ENCODE measurements at regions not wholly inside any gene's neighbourhood (a gene's known extent, or its start where the extent isn't known, plus 50 kb on each side); places are given as distances from the start of the nearest gene placed in this dataset.
A peak's percentile ranks its signal among the peaks of the same experiment; 100 is the strongest.

- peak; percentile 52 for DNase-seq (ENCODE audit: low read depth)
- no peak for TF ChIP-seq CTCF (conservative IDR thresholded peaks at IDR 0.05; ENCODE audit: low read length)
- H3K4me3 ChIP-seq (ENCODE audit: low read length) = no peak overlapping the region
Observed at GRCh38 chr2:180443888-180444287, 436.8 kb upstream of the CWC22 start.

- TF ChIP-seq CTCF (conservative IDR thresholded peaks at IDR 0.05; ENCODE audit: low read length) = no peak
- no peak overlapping the region for H3K4me3 ChIP-seq (ENCODE audit: low read length)
- DNase-seq (ENCODE audit: low read depth) = no peak
Observed at GRCh38 chr2:180442860-180443644, 436.0 kb upstream of the CWC22 start.

DNA sequence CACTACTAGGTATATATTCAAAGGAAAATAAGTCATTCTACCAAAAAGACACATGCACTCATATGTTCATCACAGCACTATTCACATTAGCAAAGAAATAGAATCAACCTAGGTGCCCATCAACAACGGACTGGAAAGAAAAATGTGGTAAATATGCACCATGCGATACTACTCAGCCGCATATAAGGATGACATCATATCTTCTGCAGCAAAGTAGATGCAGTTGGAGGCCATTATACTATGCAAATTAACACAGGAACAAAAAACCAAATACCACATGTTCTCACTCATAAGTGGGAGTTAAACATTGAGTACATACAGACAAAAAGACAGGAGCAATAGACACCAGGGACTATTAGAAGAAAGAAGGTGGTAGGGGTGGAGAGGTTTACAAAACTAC is 412.1 kb upstream of the CWC22 start:
- H3K4me3 ChIP-seq (ENCODE audit: low read length) = no peak overlapping the region
- DNase-seq (ENCODE audit: low read depth) = no peak
- TF ChIP-seq CTCF (conservative IDR thresholded peaks at IDR 0.05; ENCODE audit: low read length) = no peak

DNA sequence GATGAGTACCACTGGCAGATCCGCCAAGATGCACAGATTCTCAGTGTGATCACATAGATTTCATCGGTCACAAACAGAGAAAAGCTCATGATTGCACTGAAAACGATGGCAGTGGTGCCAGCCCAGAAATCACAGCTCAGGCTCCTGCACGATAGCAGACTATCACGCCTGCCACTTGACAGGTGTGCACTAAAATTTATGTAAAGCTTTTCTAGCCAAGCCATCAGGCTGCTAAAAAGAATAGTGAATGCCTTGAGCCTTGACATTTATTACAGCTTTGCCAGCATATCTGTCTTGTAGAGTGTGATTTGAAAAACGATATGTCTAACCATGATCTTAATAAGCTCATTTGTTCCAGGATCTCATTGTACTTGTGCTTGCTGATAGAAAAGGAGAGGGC is 409.5 kb upstream of the CWC22 start:
- TF ChIP-seq CTCF (conservative IDR thresholded peaks at IDR 0.05; ENCODE audit: low read length) = no peak
- H3K4me3 ChIP-seq (ENCODE audit: low read length) = no peak overlapping the region
- no peak for DNase-seq (ENCODE audit: low read depth)

DNA sequence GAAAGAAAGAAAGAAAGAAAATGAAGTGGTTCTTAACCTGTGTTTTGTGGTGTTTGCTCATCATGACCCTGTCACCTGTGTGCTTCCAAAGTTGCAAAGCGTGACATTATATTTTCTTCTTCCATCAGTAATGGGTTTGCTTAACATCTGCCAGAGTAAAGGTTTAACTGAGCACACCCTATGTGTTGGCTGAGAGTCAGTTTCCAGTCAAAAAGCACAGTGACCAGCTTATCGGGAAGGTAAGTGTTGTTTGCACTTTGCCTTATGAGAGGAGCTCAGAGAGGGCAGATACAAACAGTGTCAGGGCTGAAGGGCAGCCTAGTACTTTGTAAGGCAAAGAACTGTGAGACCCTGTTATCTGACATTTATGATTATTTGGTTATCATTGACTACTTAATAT is 406.2 kb upstream of the CWC22 start:
- no peak for DNase-seq (ENCODE audit: low read depth)
- no peak overlapping the region for H3K4me3 ChIP-seq (ENCODE audit: low read length)
- TF ChIP-seq CTCF (conservative IDR thresholded peaks at IDR 0.05; ENCODE audit: low read length) = no peak

GRCh38 chr2:180412219-180412618 is 405.1 kb upstream of the CWC22 start:
- H3K4me3 ChIP-seq (ENCODE audit: low read length) = no peak overlapping the region
- peak; percentile 3 for DNase-seq (ENCODE audit: low read depth)
- TF ChIP-seq CTCF (conservative IDR thresholded peaks at IDR 0.05; ENCODE audit: low read length) = no peak

DNA sequence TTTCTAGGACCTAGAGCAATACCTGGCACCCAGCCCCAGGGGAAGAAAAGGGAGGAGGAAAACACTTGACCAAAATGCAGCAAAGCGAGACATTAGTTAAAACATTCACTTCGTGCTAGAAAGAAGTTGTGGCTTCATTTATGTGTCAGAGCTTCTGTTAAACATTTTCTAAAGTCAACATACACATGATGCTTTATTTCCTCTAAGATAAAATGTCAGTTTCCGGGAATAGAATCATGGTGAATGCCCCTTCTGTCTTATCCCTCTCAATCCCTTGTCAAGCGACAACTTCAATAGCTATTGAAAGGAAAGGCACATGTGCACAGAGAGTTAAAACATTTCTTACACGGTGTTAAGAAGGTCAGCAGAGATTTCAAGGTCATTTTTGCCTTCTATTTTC is 404.6 kb upstream of the CWC22 start:
- TF ChIP-seq CTCF (conservative IDR thresholded peaks at IDR 0.05; ENCODE audit: low read length) = no peak
- no peak overlapping the region for H3K4me3 ChIP-seq (ENCODE audit: low read length)
- DNase-seq (ENCODE audit: low read depth) = no peak
